SK-N-SH treated with all-trans-retinoic acid at 6 μM for 48 hours (cell line): ENCODE measurements at regions not wholly inside any gene's neighbourhood (a gene's known extent, or its start where the extent isn't known, plus 50 kb on each side); places are given as distances from the start of the nearest gene placed in this dataset.

Source experiments
- ATAC-seq: fragments of 200-7000 bp; cut with Tn5 transposase; 3 replicates; pipeline ENCODE4 v1.9.1; 2020; ENCODE audit warnings: mild to moderate bottlenecking, moderate library complexity
- ARNTL ChIP-seq: fragments of 450-650 bp; formaldehyde crosslinking; IDR thresholded peaks from 2 replicates; pipeline ENCODE4 v1.5.0; 2020; ENCODE audit warnings: low read depth, mild to moderate bottlenecking, moderate library complexity, borderline replicate concordance
- BACH2 ChIP-seq: fragments of 250-450 bp; sonication (Bioruptor Pico); IDR thresholded peaks from 2 replicates; pipeline ENCODE4 v1.9.0; 2021; ENCODE audit warnings: mild to moderate bottlenecking, borderline replicate concordance
- CREB5 ChIP-seq: fragments of 250-450 bp; sonication (Bioruptor Pico); IDR thresholded peaks from 2 replicates; pipeline ENCODE4 v1.5.1; 2020; ENCODE audit warnings: low read depth, mild to moderate bottlenecking, moderate library complexity
- CSDC2 ChIP-seq: fragments of 250-450 bp; sonication (Bioruptor Pico); IDR thresholded peaks from 2 replicates; pipeline ENCODE4 v1.5.0; 2020; ENCODE audit warnings: mild to moderate bottlenecking, moderate library complexity
- ESRRG ChIP-seq: fragments of 250-450 bp; sonication (Bioruptor Pico); IDR thresholded peaks from 2 replicates; pipeline ENCODE4 v1.6.1; 2021; ENCODE audit warnings: mild to moderate bottlenecking
- GLIS3 ChIP-seq: fragments of 250-450 bp; sonication (Bioruptor Pico); IDR thresholded peaks from 2 replicates; pipeline ENCODE4 v1.5.0; 2020; ENCODE audit warnings: mild to moderate bottlenecking, moderate library complexity
- ISL1 ChIP-seq: fragments of 250-450 bp; sonication (Bioruptor Pico); IDR thresholded peaks from 2 replicates; pipeline ENCODE4 v2.1.2; 2022; ENCODE audit warnings: mild to moderate bottlenecking, moderate library complexity
- OSR1 ChIP-seq: fragments of 250-450 bp; sonication (Bioruptor Pico); IDR thresholded peaks from 2 replicates; pipeline ENCODE4 v1.8.0; 2022; ENCODE audit warnings: moderate library complexity, mild to moderate bottlenecking, inconsistent platforms
- PPARA ChIP-seq: fragments of 250-450 bp; sonication (Bioruptor Pico); IDR thresholded peaks from 2 replicates; pipeline ENCODE4 v1.5.0; 2020; ENCODE audit warnings: mild to moderate bottlenecking, borderline replicate concordance
- RARB ChIP-seq: fragments of 250-450 bp; sonication (Bioruptor Pico); IDR thresholded peaks from 2 replicates; pipeline ENCODE4 v1.8.0; 2021; ENCODE audit warnings: mild to moderate bottlenecking, moderate library complexity
- SNAI2 ChIP-seq: fragments of 250-450 bp; sonication (Bioruptor Pico); IDR thresholded peaks from 2 replicates; pipeline ENCODE4 v1.5.0; 2020; ENCODE audit warnings: mild to moderate bottlenecking, moderate library complexity
- TCF4 ChIP-seq: fragments of 250-450 bp; sonication (Bioruptor Pico); IDR thresholded peaks from 2 replicates; pipeline ENCODE4 v1.8.0; 2021; ENCODE audit warnings: mild to moderate bottlenecking, moderate library complexity, borderline replicate concordance
- TOX ChIP-seq: fragments of 250-450 bp; sonication (Bioruptor Pico); IDR thresholded peaks from 2 replicates; pipeline ENCODE4 v1.8.0; 2021; ENCODE audit warnings: mild to moderate bottlenecking, moderate library complexity, borderline replicate concordance
- ZC3H10 ChIP-seq: fragments of 250-450 bp; sonication (Bioruptor Pico); IDR thresholded peaks from 2 replicates; pipeline ENCODE4 v1.5.1; 2021; ENCODE audit warnings: mild to moderate bottlenecking, moderate library complexity
- ZFP3 ChIP-seq: fragments of 250-450 bp; sonication (Bioruptor Pico); IDR thresholded peaks from 2 replicates; pipeline ENCODE4 v1.5.0; 2020; ENCODE audit warnings: mild to moderate bottlenecking, moderate library complexity
- ZFP30 ChIP-seq: fragments of 450-650 bp; formaldehyde crosslinking; IDR thresholded peaks from 2 replicates; pipeline ENCODE4 v1.5.0; 2022; ENCODE audit warnings: mild to moderate bottlenecking, moderate library complexity
- ZNF565 ChIP-seq: fragments of 450-650 bp; formaldehyde crosslinking; conservative IDR thresholded peaks from 2 replicates; pipeline ENCODE4 v1.5.0; 2020; ENCODE audit warnings: low read depth, mild to moderate bottlenecking, moderate library complexity
- ZNF70 ChIP-seq: fragments of 450-650 bp; formaldehyde crosslinking; IDR thresholded peaks from 2 replicates; pipeline ENCODE4 v1.5.0; 2020; ENCODE audit warnings: mild to moderate bottlenecking, moderate library complexity
- ZNF8 ChIP-seq: fragments of 450-650 bp; formaldehyde crosslinking; IDR thresholded peaks from 2 replicates; pipeline ENCODE4 v1.5.0; 2020; ENCODE audit warnings: mild to moderate bottlenecking, moderate library complexity
- TF ChIP-seq, protein P1 (sequence below): fragments of 250-450 bp; sonication (Bioruptor Pico); IDR thresholded peaks from 2 replicates; pipeline ENCODE4 v1.8.0; 2021; ENCODE audit warnings: low read depth, mild to moderate bottlenecking, moderate library complexity, borderline replicate concordance
- TF ChIP-seq, protein P2 (sequence below): fragments of 250-450 bp; sonication (Bioruptor Pico); IDR thresholded peaks from 2 replicates; pipeline ENCODE4 v1.5.1; 2021; ENCODE audit warnings: mild to moderate bottlenecking, moderate library complexity
- TF ChIP-seq, protein P3 (sequence below): fragments of 250-450 bp; sonication (Bioruptor Pico); IDR thresholded peaks from 2 replicates; pipeline ENCODE4 v1.8.0; 2020; ENCODE audit warnings: mild to moderate bottlenecking, moderate library complexity, borderline replicate concordance
- TF ChIP-seq, protein P4 (sequence below): fragments of 250-450 bp; sonication (Bioruptor Pico); IDR thresholded peaks from 2 replicates; pipeline ENCODE4 v1.5.0; 2020; ENCODE audit warnings: mild to moderate bottlenecking, moderate library complexity

GRCh38 chr7:34471844-34472243 is 186.2 kb upstream of the NPSR1 start:
- no peak for TF ChIP-seq CREB5 (CRISPR knock-in tag)
- no peak for TF ChIP-seq ZNF8 (CRISPR knock-in tag)
- TF ChIP-seq, protein P1, sequence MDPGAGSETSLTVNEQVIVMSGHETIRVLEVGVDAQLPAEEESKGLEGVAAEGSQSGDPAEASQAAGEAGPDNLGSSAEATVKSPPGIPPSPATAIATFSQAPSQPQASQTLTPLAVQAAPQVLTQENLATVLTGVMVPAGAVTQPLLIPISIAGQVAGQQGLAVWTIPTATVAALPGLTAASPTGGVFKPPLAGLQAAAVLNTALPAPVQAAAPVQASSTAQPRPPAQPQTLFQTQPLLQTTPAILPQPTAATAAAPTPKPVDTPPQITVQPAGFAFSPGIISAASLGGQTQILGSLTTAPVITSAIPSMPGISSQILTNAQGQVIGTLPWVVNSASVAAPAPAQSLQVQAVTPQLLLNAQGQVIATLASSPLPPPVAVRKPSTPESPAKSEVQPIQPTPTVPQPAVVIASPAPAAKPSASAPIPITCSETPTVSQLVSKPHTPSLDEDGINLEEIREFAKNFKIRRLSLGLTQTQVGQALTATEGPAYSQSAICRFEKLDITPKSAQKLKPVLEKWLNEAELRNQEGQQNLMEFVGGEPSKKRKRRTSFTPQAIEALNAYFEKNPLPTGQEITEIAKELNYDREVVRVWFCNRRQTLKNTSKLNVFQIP (CRISPR knock-in tag) = no peak
- TF ChIP-seq TCF4 (CRISPR knock-in tag) = no peak
- TF ChIP-seq ESRRG (CRISPR knock-in tag) = no peak
- TF ChIP-seq RARB (CRISPR knock-in tag) = no peak
- TF ChIP-seq, protein P2, sequence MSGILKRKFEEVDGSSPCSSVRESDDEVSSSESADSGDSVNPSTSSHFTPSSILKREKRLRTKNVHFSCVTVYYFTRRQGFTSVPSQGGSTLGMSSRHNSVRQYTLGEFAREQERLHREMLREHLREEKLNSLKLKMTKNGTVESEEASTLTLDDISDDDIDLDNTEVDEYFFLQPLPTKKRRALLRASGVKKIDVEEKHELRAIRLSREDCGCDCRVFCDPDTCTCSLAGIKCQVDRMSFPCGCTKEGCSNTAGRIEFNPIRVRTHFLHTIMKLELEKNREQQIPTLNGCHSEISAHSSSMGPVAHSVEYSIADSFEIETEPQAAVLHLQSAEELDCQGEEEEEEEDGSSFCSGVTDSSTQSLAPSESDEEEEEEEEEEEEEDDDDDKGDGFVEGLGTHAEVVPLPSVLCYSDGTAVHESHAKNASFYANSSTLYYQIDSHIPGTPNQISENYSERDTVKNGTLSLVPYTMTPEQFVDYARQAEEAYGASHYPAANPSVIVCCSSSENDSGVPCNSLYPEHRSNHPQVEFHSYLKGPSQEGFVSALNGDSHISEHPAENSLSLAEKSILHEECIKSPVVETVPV (CRISPR knock-in tag) = no peak
- no peak for TF ChIP-seq CSDC2 (CRISPR knock-in tag)
- no peak for TF ChIP-seq ZNF70
- no peak for TF ChIP-seq ZFP30 (CRISPR knock-in tag)
- TF ChIP-seq PPARA (CRISPR knock-in tag) = no peak
- TF ChIP-seq, protein P3, sequence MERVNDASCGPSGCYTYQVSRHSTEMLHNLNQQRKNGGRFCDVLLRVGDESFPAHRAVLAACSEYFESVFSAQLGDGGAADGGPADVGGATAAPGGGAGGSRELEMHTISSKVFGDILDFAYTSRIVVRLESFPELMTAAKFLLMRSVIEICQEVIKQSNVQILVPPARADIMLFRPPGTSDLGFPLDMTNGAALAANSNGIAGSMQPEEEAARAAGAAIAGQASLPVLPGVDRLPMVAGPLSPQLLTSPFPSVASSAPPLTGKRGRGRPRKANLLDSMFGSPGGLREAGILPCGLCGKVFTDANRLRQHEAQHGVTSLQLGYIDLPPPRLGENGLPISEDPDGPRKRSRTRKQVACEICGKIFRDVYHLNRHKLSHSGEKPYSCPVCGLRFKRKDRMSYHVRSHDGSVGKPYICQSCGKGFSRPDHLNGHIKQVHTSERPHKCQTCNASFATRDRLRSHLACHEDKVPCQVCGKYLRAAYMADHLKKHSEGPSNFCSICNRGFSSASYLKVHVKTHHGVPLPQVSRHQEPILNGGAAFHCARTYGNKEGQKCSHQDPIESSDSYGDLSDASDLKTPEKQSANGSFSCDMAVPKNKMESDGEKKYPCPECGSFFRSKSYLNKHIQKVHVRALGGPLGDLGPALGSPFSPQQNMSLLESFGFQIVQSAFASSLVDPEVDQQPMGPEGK (CRISPR knock-in tag) = no peak
- TF ChIP-seq ISL1 (CRISPR knock-in tag) = no peak
- no peak for TF ChIP-seq ZNF565 (CRISPR knock-in tag)
- no peak for TF ChIP-seq TOX (CRISPR knock-in tag)
- no peak for TF ChIP-seq OSR1
- TF ChIP-seq SNAI2 = no peak
- ATAC-seq = no peak

DNA sequence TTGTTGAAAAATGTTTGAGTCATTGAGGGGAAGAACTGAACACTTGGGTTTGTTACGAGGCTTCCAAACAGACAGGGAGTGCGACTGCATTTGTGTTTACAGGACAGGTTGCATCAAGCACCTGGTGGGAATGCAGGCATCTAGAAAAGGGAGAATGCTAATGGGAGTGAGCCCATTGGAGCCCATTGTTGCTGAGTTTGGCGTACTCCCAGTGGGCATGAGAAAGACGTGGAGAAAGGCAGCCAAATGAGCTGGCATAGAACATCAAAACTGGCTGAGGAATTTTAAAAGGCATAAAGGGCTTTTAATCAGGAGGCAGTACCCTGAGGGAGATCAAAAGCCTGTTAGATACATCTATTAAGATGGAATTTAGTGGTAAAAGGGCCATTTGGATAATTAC is 171.6 kb upstream of the NPSR1 start:
- TF ChIP-seq ZC3H10 (CRISPR knock-in tag) (no peak), RARB (CRISPR knock-in tag) (no peak), ZNF8 (CRISPR knock-in tag) (no peak), OSR1 (no peak), SNAI2 (no peak), ZNF565 (CRISPR knock-in tag) (no peak), TCF4 (CRISPR knock-in tag) (no peak), ZFP30 (CRISPR knock-in tag) (no peak), CREB5 (CRISPR knock-in tag) (no peak), ZFP3 (no peak), PPARA (CRISPR knock-in tag) (no peak), GLIS3 (CRISPR knock-in tag) (no peak), ISL1 (CRISPR knock-in tag) (no peak), BACH2 (no peak), ARNTL (CRISPR knock-in tag) (no peak)
- TF ChIP-seq, protein P3 (CRISPR knock-in tag) = no peak
- TF ChIP-seq, protein P1 (CRISPR knock-in tag) = no peak
- TF ChIP-seq, protein P2 (CRISPR knock-in tag) = no peak
- TF ChIP-seq, protein P4, sequence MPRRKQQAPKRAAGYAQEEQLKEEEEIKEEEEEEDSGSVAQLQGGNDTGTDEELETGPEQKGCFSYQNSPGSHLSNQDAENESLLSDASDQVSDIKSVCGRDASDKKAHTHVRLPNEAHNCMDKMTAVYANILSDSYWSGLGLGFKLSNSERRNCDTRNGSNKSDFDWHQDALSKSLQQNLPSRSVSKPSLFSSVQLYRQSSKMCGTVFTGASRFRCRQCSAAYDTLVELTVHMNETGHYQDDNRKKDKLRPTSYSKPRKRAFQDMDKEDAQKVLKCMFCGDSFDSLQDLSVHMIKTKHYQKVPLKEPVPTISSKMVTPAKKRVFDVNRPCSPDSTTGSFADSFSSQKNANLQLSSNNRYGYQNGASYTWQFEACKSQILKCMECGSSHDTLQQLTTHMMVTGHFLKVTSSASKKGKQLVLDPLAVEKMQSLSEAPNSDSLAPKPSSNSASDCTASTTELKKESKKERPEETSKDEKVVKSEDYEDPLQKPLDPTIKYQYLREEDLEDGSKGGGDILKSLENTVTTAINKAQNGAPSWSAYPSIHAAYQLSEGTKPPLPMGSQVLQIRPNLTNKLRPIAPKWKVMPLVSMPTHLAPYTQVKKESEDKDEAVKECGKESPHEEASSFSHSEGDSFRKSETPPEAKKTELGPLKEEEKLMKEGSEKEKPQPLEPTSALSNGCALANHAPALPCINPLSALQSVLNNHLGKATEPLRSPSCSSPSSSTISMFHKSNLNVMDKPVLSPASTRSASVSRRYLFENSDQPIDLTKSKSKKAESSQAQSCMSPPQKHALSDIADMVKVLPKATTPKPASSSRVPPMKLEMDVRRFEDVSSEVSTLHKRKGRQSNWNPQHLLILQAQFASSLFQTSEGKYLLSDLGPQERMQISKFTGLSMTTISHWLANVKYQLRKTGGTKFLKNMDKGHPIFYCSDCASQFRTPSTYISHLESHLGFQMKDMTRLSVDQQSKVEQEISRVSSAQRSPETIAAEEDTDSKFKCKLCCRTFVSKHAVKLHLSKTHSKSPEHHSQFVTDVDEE (CRISPR knock-in tag) = no peak
- ATAC-seq = no peak
